SU-DHL-6 (cell line): ENCODE measurements at regions not wholly inside any gene's neighbourhood (a gene's known extent, or its start where the extent isn't known, plus 50 kb on each side); places are given as distances from the start of the nearest gene placed in this dataset.

ENCODE experiments used
- H2AFZ ChIP-seq: fragments of 200-600 bp; sonication (generic); 2 replicates; pipeline ENCODE4 v1.6.1; 2014; ENCODE audit warnings: low read depth, mild to moderate bottlenecking, moderate library complexity, mixed read lengths, antibody characterized with exemption, low read length; ENCODE audit not compliant: severe bottlenecking
- H3F3A ChIP-seq: fragments of 200-600 bp; shearing (Covaris generic); 2 replicates; pipeline ENCODE4 v1.6.0; 2016; ENCODE audit warnings: antibody characterized with exemption, mild to moderate bottlenecking; ENCODE audit not compliant: insufficient read depth
- H3K27ac ChIP-seq: fragments of 200-600 bp; sonication (generic); 2 replicates; pipeline ENCODE4 v1.5.1; 2016; ENCODE audit warnings: low read depth, mild to moderate bottlenecking, low read length, moderate library complexity, mixed read lengths
- H3K27me3 ChIP-seq: fragments of 200-600 bp; sonication (generic), shearing (Covaris generic); 2 replicates; pipeline ENCODE4 v1.6.0; 2014; ENCODE audit warnings: mild to moderate bottlenecking, low read length
- H3K36me3 ChIP-seq: fragments of 200-600 bp; sonication (generic); 2 replicates; pipeline ENCODE4 v1.6.1; 2014; ENCODE audit warnings: mild to moderate bottlenecking, low read length, mixed read lengths
- H3K4me2 ChIP-seq: fragments of 300-600, 200-600 bp; shearing (Covaris generic), sonication (generic); 2 replicates; pipeline ENCODE4 v1.6.0; 2014; ENCODE audit warnings: low read length, low read depth, mild to moderate bottlenecking; ENCODE audit not compliant: poor library complexity, severe bottlenecking
- H3K4me3 ChIP-seq: fragments of 200-600 bp; sonication (generic); 2 replicates; pipeline ENCODE4 v1.5.1; 2014; ENCODE audit warnings: antibody characterized with exemption, low read length, mild to moderate bottlenecking, mixed read lengths; ENCODE audit not compliant: insufficient read depth, poor library complexity, severe bottlenecking
- H3K79me2 ChIP-seq: fragments of 200-600 bp; sonication (generic); 2 replicates; pipeline ENCODE4 v1.6.1; 2014; ENCODE audit warnings: mild to moderate bottlenecking, low read length, moderate library complexity; ENCODE audit not compliant: insufficient read depth
- H3K9ac ChIP-seq: fragments of 200-600 bp; sonication (generic); 2 replicates; pipeline ENCODE4 v1.7.0; 2014; ENCODE audit warnings: mild to moderate bottlenecking, low read length
- H3K9me2 ChIP-seq: fragments of 200-600 bp; sonication (generic); replicated peaks from 2 replicates; pipeline ENCODE4 v1.6.1; 2014; ENCODE audit warnings: low read length; ENCODE audit not compliant: insufficient read depth
- H3K9me3 ChIP-seq: fragments of 200-600 bp; sonication (generic); 2 replicates; pipeline ENCODE4 v1.6.1; 2014; ENCODE audit warnings: low read length, mixed read lengths; ENCODE audit not compliant: insufficient read depth
- H4K20me1 ChIP-seq: fragments of 200-600 bp; sonication (generic); 2 replicates; pipeline ENCODE4 v1.6.1; 2014; ENCODE audit warnings: low read depth, mild to moderate bottlenecking, antibody characterized with exemption, low read length, moderate library complexity, mixed read lengths
- CTCF ChIP-seq: fragments of 200-600 bp; sonication (generic); IDR thresholded peaks from one replicate; pipeline ENCODE4 v1.5.1; 2017; ENCODE audit warnings: antibody characterized with exemption, mild to moderate bottlenecking, low read length, moderate library complexity; ENCODE audit not compliant: insufficient read depth, poor library complexity, severe bottlenecking
- EZH2phosphoT487 ChIP-seq: fragments of 200-600 bp; sonication (generic), shearing (Covaris generic); conservative IDR thresholded peaks from 2 replicates; pipeline ENCODE4 v1.6.1; 2018; ENCODE audit warnings: mild to moderate bottlenecking, antibody characterized with exemption, low read length, moderate library complexity, mixed read lengths

DNA sequence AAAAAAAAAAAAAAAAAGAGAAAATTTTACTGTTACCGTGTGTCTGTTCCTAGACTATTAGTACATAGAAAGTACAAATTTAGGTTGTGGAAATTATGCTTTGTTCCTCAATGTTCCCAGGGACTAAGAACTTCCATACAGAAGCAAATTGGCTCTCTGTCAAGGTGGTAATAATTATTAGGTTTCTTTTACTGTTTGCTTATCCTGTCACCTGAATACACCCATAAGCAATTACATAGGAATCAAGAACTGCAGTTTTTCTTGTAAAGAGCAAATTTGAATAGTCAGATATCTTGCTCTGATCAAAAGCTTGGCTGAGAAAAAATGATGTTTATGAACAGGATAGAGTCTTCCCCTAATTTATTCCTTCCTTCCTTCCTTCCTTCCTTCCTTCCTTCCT lies 191.2 kb downstream of the AEBP2 start:
- H3K27me3 ChIP-seq: no peaks in the 10 kb centered on the region
- no peaks in the 10 kb centered on the region for H4K20me1 ChIP-seq
- no peaks in the 10 kb centered on the region for H3K9me3 ChIP-seq
- H2AFZ ChIP-seq: no peak overlapping the region
- H3F3A ChIP-seq: no peaks in the 10 kb centered on the region
- H3K4me3 ChIP-seq: no peak overlapping the region
- no peaks in the 10 kb centered on the region for H3K36me3 ChIP-seq
- H3K9ac ChIP-seq: no peak overlapping the region
- no peaks in the 10 kb centered on the region for H3K79me2 ChIP-seq
- no peak overlapping the region for H3K4me2 ChIP-seq
- TF ChIP-seq CTCF: no peak
- TF ChIP-seq EZH2phosphoT487: no peak
- no peak overlapping the region for H3K27ac ChIP-seq
- H3K9me2 ChIP-seq: no peaks in the 10 kb centered on the region

DNA sequence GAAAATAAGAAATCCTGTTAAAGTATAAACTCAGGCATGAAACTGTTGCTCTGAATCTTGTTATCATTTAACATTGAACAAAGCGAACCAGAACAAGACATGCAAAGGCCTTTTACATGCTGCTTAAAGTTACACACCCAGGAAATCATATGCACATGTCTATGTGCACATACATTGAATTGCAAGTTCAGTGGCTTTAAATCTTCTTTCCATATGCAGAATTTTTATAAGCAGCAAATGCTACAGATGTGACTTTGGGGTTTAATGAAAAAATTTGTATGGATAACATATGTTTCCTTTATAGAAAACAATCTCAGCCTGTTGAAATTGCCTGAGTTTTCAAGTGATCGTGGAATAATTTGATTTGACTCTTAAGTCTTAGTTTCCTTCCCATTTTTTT lies 193.9 kb downstream of the AEBP2 start:
- Histone ChIP-seq H3F3A (no peaks in the 10 kb centered on the region), H3K9me3 (no peaks in the 10 kb centered on the region), H3K4me2 (no peak overlapping the region), H3K27ac (no peak overlapping the region), H3K4me3 (no peak overlapping the region), H3K9ac (no peak overlapping the region), H3K27me3 (no peaks in the 10 kb centered on the region), H2AFZ (no peak overlapping the region), H3K36me3 (no peaks in the 10 kb centered on the region), H3K79me2 (no peaks in the 10 kb centered on the region), H3K9me2 (no peaks in the 10 kb centered on the region), H4K20me1 (no peaks in the 10 kb centered on the region)
- TF ChIP-seq CTCF (no peak), EZH2phosphoT487 (no peak)

- Histone ChIP-seq H3K27me3 (no peaks in the 10 kb centered on the region), H3K27ac (no peak overlapping the region), H2AFZ (no peak overlapping the region), H3K36me3 (no peaks in the 10 kb centered on the region), H3F3A (no peaks in the 10 kb centered on the region), H3K9me3 (no peaks in the 10 kb centered on the region), H4K20me1 (no peaks in the 10 kb centered on the region), H3K79me2 (no peaks in the 10 kb centered on the region), H3K9me2 (no peaks in the 10 kb centered on the region), H3K9ac (no peak overlapping the region), H3K4me2 (no peak overlapping the region), H3K4me3 (no peak overlapping the region)
- TF ChIP-seq CTCF (no peak), EZH2phosphoT487 (no peak)
Observed at GRCh38 chr12:19633641-19634040, 194.3 kb downstream of the AEBP2 start.
